Cardiac muscle cell (in vitro differentiated cells and primary cell): ENCODE measurements at regions not wholly inside any gene's neighbourhood (a gene's known extent, or its start where the extent isn't known, plus 50 kb on each side); places are given as distances from the start of the nearest gene placed in this dataset.

Experiments used
- DNase-seq, 2 donors: peaks; one replicate each; pipeline versions ENCODE4 v3.0.0 to v3.0.0-alpha.2; 2010 to 2017; ENCODE audit warnings: low read depth in 1 of 2, low spot score in 1 of 2
- H3K27ac ChIP-seq: fragments of 200-600 bp; sonication (generic); 2 replicates; pipeline ENCODE4 v1.5.1; 2016
- H3K27me3 ChIP-seq: fragments of 200-600 bp; sonication (generic); 2 replicates; pipeline ENCODE4 v1.6.0; 2016; ENCODE audit warnings: control low read depth
- H3K36me3 ChIP-seq: fragments of 200-600 bp; sonication (generic); 2 replicates; pipeline ENCODE4 v1.5.1; 2016; ENCODE audit warnings: control low read depth
- H3K4me1 ChIP-seq: fragments of 200-600 bp; sonication (generic); 2 replicates; pipeline ENCODE4 v1.8.1; 2017; ENCODE audit warnings: low read depth, mild to moderate bottlenecking, mixed run types
- H3K4me3 ChIP-seq: fragments of 200-600 bp; sonication (generic); 2 replicates; pipeline ENCODE4 v1.5.1; 2016; ENCODE audit warnings: mild to moderate bottlenecking
- H3K9me3 ChIP-seq: fragments of 200-600 bp; sonication (generic); 2 replicates; pipeline ENCODE4 v1.5.1; 2017; ENCODE audit warnings: low read depth, mild to moderate bottlenecking, control low read depth
- TF ChIP-seq, protein P1 (sequence below): IDR thresholded peaks from 2 replicates; pipeline ENCODE4 v1.5.1; 2012; ENCODE audit warnings: low read depth, mild to moderate bottlenecking, low read length

DNA sequence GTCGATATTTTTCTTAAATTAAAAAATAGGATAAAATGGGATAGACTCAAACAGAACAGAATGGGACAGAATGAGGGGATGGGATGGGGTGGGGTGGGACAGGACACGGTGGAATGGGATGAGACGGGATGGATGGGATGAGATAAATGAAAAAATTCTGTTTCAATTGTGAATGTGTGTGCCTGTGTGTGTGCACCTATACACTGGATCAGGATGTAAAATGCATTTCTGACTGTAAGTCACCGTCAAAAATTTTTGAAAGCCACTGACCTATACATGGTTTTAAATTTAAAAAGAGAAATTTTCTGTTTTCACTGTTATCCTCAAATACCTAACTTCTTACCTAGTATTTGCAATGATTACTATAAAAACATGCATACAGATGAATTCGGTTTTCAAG is 108.7 kb upstream of the UBE2E2 start:
- TF ChIP-seq, protein P1, sequence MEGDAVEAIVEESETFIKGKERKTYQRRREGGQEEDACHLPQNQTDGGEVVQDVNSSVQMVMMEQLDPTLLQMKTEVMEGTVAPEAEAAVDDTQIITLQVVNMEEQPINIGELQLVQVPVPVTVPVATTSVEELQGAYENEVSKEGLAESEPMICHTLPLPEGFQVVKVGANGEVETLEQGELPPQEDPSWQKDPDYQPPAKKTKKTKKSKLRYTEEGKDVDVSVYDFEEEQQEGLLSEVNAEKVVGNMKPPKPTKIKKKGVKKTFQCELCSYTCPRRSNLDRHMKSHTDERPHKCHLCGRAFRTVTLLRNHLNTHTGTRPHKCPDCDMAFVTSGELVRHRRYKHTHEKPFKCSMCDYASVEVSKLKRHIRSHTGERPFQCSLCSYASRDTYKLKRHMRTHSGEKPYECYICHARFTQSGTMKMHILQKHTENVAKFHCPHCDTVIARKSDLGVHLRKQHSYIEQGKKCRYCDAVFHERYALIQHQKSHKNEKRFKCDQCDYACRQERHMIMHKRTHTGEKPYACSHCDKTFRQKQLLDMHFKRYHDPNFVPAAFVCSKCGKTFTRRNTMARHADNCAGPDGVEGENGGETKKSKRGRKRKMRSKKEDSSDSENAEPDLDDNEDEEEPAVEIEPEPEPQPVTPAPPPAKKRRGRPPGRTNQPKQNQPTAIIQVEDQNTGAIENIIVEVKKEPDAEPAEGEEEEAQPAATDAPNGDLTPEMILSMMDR, result no peak
- no peaks in the 10 kb centered on the region for H3K9me3 ChIP-seq

DNA sequence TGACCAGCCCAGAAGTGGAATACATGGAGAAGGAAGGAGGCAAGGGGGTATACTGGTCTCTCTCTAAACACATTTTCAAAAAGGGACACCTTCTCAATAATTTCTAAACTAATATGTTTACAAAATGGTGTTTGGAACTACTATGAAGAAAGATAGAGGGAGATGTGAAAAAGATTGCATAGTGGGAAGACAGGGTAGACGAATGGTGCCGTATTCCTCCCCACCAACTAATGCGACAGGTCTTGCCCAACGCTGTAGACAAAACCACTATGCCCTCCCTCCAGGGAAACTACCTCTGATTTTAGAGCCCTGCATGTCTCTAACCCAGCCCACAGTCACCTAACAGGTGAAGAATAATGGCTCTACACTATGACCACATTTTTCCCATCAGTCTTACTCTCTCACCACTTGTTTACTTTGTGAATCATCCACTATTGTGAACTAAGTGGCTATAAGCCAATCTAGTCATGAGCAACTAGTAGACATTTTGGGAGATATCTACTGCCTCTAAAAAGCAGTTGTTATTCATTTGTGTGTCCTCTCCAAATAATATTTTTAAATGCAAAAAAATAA is 108.2 kb upstream of the UBE2E2 start:
- no peak overlapping the region for H3K4me3 ChIP-seq
- peak in 1 of 2 donors; percentile 60 for DNase-seq
- H3K27me3 ChIP-seq, result no peaks in the 10 kb centered on the region
- TF ChIP-seq, protein P1, result no peak
- no peak overlapping the region for H3K27ac ChIP-seq
- no peaks in the 10 kb centered on the region for H3K4me1 ChIP-seq
- no peaks in the 10 kb centered on the region for H3K36me3 ChIP-seq
- H3K9me3 ChIP-seq, result no peaks in the 10 kb centered on the region

More for the DNA sequence above, 108.7 kb upstream of the UBE2E2 start:
- no peak overlapping the region for H3K4me3 ChIP-seq
- no peaks in the 10 kb centered on the region for H3K27me3 ChIP-seq
- no peaks in the 10 kb centered on the region for H3K36me3 ChIP-seq
- H3K27ac ChIP-seq, result no peak overlapping the region
- DNase-seq, result no peak
- H3K4me1 ChIP-seq, result no peaks in the 10 kb centered on the region

DNA sequence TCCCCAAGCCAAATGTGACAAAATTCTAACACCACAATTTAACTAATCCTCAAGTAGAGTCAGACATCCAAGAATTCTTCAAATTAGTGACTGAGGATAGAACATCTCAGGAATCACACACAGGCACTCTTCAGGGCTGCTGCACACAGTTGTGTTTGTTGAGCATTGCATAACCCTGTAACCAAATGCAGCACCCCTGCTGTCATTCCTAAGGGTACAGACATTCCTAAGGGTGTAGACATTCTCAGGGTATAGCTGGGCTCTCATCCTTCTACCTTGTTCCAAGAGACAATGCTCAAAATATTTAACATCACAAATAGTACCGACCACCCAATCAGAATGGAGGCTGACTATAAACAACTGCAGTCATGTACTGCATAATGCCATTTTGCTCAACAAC is 107.1 kb upstream of the UBE2E2 start:
- no peaks in the 10 kb centered on the region for H3K27me3 ChIP-seq
- no peak for DNase-seq
- no peaks in the 10 kb centered on the region for H3K4me1 ChIP-seq
- no peak overlapping the region for H3K27ac ChIP-seq
- no peak overlapping the region for H3K4me3 ChIP-seq
- TF ChIP-seq, protein P1, result no peak
- H3K36me3 ChIP-seq, result no peaks in the 10 kb centered on the region
- no peaks in the 10 kb centered on the region for H3K9me3 ChIP-seq

DNA sequence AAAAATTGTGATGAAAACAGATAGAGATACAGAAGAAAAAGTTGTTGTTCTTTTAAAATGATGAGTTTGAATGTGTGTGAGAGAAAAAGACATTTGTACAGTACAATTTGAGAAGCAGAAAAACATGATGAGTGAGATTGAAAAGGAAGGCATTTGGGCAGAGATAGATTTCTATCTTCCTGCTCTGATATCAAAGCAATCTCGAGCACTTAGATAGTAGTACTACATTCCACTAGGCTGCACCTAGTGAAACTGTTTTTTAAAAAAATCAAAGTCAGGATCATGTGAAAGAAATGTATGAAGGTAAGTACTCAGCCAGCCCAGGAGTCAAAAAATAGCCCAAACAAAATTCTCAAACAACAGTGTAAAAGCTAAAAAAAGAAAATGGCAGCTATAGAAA is 104.1 kb upstream of the UBE2E2 start:
- H3K9me3 ChIP-seq, result no peaks in the 10 kb centered on the region
- no peak overlapping the region for H3K4me3 ChIP-seq
- TF ChIP-seq, protein P1, result no peak
- no peaks in the 10 kb centered on the region for H3K27me3 ChIP-seq
- no peak for DNase-seq
- no peak overlapping the region for H3K27ac ChIP-seq
- H3K36me3 ChIP-seq, result no peaks in the 10 kb centered on the region
- no peaks in the 10 kb centered on the region for H3K4me1 ChIP-seq

DNA sequence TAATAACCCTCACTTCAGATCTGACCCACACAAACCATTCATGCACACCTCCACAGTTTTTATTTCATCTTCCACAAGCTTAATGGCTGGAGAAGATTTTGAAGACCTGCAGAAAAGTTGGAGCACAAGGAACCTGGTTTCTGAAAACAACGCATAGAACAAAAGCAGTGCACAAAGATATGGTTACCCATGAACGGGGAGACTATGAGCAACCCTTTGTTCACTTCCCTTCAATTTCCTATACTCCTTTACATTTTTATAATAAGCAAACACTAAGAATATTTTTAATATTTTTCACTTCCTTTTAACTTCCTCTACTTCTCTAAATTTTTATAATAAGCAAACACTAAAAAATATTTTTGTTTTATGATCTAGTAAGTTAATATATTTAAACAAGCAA is 103.5 kb upstream of the UBE2E2 start:
- no peaks in the 10 kb centered on the region for H3K9me3 ChIP-seq
- no peak overlapping the region for H3K27ac ChIP-seq
- H3K27me3 ChIP-seq, result no peaks in the 10 kb centered on the region
- no peak overlapping the region for H3K4me3 ChIP-seq
- H3K36me3 ChIP-seq, result no peaks in the 10 kb centered on the region
- TF ChIP-seq, protein P1, result no peak
- no peak for DNase-seq
- no peaks in the 10 kb centered on the region for H3K4me1 ChIP-seq

DNA sequence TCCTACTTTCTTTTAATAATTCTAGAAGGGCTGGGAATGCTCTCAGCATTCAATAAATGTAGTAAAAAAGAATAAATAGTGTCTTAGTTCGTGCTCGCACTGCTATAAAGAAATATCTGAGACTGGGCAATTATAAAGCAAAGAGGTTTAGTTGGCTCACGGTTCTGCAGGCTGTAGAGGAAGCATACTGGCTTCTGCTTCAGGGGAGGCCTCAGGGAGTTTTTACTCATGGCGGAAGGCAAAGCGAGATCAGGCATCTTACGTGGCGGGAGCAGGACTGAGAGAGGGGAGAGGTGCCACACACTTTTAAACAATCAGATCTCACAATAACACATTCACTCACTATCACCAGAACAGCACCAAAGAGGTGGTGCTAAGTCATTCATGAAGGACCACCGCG is 103.0 kb upstream of the UBE2E2 start:
- H3K27me3 ChIP-seq, result no peaks in the 10 kb centered on the region
- no peak overlapping the region for H3K4me3 ChIP-seq
- H3K27ac ChIP-seq, result no peak overlapping the region
- no peaks in the 10 kb centered on the region for H3K36me3 ChIP-seq
- DNase-seq, result no peak
- TF ChIP-seq, protein P1, result no peak
- no peaks in the 10 kb centered on the region for H3K4me1 ChIP-seq
- H3K9me3 ChIP-seq, result no peaks in the 10 kb centered on the region
